ENCODE measurements at regions not wholly inside any gene's neighbourhood (a gene's known extent, or its start where the extent isn't known, plus 50 kb on each side); places are given as distances from the start of the nearest gene placed in this dataset.

DNA sequence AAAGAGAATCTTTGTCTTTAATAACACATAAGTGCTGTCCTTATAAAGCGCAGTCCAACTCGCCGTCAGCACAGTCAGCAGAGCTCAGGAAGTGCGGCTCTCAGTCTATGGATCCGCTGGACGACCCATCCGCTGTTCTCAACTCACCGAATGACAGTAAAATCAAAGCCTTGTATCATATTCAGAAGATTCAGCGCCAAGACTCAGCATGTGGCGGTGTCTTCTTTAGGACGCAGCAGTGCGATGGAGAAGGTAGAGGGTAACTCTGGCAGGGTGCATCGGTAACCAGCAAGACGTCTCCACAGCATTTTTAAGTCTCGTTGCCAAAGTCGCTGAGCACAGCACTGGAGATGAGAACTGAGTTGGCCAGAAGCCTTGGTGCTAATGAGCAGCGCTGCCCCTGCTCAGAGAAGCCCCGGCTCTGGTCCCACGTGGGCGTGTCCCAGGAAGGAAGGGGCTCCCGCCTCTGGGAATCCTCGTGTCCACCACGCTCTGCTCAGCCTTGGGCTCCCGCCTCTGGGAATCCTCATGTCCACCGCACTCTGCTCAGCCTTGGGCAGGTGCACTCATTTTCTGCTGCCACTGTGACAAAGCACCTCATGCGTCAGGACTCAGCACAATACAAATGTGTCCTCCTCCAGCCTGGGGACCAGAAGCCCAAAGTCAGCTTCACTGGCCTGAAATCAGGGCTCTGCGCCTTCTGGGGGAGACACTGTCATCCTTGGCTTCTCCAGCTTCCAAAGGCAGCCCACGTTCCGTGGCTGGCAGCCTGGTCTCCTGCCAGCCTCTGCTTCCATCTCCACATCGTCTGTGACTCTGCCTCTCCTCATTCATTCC is 238.0 kb upstream of the SALL3 start:
- DNase-seq (ENCODE audit: low spot score): no peak

DNA sequence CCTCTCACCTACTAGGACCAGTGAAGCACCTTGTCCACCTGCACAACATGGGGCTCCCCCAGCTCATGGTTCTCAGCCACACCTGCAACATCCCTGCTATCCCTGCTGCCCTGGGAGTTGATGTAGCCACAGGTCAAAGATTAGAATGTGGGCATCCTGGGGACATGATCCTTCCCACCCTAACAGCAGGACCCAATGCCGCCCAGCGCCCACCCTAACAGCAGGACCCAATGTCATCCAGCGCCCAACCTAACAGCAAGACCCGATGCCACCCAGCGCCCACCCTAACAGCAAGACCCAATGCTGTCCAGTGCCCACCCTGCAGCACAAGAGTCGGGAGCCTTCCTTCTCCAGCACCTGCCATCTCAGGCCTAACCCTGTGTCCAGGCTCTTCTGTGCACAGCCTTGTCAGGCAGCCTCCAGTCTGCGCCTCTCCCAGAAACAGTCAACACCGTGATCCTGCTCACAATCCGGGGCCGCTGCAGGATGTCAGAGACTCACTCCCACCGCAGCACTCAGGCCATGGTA is 237.3 kb upstream of the SALL3 start:
- no peak for DNase-seq (ENCODE audit: low spot score)

DNA sequence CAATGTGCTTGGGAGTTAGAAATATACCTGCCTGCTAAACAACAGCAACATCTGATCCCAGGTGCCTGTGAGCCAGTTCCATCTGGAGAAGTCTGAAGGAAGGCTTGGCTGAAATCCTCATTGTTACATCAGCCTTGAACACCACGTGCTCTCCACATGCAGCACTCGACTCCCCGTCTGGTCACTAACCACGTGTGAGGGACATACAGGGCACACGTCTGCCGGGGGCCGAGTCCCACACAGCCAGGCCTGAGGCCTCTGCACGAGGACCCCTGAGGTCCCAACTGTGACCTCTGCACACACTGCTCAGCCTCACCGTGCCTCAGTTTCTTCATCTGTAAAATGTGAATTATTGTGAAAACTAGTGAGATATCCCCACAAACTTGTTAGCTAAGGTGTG is 236.5 kb upstream of the SALL3 start:
- no peak for DNase-seq (ENCODE audit: low spot score)

DNA sequence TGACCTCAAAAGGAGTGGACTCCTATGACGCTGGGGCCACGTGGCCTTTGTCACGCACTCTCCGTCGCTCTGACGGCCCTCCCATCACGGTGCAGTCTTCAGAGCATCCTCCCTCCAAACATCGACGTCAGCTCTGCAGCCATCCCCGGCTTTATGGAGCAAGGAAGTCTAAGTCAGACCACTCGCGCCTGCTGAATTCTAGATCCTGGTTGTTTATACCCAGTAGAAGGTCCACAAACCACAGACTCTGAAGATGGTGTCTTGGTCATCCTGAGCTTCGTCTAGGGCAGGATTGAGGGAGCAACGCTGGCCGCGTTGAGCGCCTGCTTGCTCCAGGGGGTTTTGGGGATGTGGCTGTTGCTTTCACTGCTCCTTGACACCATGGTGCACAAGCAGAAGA is 228.0 kb upstream of the SALL3 start:
- no peak for DNase-seq (ENCODE audit: low spot score)

DNA sequence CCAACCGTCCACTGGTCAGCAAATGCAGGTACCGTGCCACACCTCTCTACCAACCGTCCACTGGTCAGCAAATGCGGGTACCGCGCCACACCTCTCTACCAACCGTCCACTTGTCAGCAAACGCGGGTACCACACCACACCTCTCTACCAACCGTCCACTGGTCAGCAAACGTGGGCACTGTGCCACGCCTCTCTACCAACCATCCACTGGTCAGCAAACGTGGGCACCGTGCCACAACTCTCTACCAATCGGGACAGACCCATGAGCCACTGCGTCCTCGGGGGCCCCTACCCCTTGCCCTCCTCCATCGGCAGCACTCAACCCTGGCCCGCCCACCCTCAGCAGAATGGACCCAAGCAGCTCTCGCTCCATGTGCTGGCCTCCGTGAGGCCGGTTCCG is 226.4 kb upstream of the SALL3 start:
- DNase-seq (ENCODE audit: low spot score): no peak

DNA sequence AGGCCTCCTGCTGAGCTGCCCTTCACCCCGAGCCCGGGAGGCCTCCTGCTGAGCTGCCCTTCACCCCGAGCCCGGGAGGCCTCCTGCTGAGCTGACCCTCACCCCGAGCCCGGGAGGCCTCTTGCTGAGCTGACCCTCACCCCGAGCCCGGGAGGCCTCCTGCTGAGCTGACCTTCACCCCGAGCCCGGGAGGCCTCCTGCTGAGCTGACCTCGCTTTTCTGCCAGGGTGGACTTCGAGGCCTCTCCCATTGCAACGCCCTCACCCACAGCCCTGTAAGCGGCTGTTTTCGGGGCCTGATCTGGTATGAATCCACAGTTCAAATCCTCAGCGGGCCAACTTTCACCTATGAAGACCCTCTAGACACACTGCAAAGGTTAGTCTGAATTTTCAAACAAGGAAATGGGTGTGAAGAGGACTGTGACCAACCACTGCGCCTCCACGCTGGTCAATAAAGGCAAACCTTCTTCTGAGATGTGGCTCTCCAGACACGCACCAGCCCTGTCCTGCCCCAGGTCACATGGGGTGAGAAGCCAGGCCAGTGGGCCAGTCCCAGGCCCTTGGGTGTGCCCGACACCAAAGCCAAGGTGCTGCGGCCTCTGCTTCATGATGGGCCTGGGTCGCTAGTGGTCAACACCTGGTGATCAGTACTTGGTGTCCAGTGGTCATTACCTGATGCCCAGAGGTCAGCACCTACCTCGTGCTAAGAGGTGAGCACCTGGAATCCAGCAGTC is 225.1 kb upstream of the SALL3 start:
- DNase-seq (ENCODE audit: low spot score): no peak

DNA sequence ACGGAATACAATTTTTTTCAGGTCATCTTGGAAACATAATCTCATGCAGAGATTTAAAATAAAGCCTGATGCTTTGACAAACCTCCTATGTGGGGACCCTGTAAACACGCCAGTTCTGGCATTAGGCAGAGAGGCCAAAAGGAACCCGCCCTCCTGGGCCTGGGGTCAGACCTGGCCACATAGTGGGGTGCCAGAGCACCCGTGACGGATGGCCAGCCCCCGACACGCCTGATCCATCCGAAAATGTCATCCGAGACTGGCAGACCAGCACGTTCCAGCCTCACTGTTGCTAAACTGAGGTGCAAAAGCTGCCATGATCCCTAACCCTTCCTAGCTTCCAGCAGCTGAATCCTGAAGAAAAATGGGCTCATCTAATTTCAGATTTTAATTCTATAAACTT is 222.6 kb upstream of the SALL3 start:
- no peak for DNase-seq (ENCODE audit: low spot score)

DNA sequence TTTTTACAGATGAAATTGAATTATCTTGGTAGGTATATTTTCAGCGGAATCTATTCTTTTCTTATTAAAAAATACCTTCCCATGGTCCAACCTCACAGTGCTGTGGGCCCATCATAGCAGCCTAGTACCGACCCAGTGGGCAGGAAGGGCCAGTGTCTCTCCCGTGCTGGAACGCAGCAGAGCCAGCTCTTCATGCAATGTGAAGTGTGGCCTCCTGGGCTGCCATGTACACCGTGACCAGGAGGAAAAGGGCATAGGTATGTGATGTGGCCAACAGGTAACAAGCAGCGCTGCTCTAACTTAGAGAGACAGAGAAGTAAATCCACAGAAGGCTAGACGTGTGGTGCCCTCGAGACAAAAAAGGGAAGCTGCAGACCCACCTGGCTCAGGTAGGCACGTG is 221.1 kb upstream of the SALL3 start:
- DNase-seq (ENCODE audit: low spot score): no peak

DNA sequence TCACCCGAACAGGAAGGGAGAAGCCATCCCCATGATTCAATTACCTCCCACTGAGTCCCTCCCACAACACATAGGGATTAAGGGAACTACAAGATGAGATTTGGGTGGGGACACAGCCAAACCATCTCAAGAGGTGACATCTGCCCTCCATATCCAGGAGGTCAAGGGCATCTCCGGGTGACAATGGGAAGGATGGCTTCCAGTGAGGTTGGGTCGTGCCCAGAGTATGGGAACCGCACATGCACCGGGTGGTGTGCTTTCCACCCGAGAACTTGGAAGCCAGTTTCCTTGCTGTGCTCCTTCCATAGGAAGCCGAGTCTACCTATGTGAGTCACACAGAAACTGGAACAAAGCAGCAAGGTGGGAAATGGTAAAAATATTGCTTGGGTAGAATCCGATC is 216.9 kb upstream of the SALL3 start:
- DNase-seq (ENCODE audit: low spot score): no peak

DNA sequence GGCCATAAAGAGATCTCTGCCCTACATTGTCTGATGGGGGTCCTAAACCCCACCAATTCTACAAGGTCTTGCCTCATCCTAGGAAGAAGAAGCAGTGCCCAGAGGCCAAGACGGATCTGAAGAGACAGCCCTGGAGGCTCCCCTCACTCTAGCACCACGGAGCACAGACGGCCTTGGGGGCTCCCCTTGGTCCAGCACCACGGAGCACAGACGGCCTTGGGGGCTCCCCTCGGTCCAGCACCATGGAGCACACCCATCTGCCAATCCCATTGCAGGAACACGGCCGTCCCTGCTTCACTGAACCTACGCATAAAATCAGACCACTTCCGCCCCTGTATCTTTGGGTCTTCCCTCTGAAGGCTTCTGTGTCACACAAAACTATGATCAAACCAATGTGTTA is 215.1 kb upstream of the SALL3 start:
- no peak for DNase-seq (ENCODE audit: low spot score)

DNA sequence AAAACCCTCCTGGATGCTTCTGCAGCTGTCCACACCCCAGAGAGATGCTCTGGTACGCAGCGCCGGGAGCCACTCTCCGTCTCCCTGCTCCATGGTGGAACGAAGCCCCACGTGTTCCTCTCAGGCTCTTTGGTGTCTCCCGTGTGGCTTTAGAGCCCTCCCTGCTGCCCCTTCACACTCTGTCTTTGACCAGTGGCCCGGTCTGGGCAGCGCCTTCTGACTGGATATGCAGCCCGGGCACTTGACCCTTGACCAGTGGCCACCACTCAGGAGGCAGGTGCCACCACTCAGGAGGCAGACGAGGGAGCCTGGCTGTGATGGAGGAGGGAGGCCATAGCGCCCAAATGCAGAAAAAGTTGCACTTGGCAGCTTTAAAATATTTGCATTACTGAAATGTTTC is 214.5 kb upstream of the SALL3 start:
- DNase-seq (ENCODE audit: low spot score): no peak

DNA sequence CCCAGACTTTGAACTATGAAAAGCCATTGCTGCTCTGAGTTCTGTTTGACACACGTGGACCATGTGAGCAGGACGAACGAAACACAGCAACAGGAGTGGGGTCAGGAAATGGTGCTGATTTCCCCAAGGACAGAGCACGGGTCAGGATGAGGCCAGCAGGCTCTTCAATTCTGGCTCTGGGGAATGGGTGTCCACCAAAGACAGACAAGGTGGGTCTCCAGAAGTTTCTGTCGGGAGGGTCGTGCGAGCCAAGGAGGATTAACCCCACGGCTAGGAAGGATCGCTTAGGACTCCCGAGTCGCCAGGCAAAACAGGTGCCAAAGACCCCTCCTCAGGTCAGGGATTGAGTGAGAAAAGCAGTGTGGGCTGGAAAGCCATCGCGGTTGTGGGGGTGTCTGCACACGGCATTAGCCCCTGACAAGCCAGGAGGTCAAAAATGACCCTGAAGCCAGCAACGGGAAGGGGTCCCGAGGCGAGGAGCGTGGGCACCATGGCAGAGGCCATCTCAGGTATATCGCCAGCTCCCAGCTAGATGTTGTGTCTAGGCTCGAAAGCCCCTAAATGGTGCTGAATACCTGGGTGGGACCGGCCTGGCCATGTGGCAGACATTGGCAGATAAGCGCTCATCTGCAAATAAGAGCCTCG is 213.9 kb upstream of the SALL3 start:
- DNase-seq (ENCODE audit: low spot score): no peak

DNA sequence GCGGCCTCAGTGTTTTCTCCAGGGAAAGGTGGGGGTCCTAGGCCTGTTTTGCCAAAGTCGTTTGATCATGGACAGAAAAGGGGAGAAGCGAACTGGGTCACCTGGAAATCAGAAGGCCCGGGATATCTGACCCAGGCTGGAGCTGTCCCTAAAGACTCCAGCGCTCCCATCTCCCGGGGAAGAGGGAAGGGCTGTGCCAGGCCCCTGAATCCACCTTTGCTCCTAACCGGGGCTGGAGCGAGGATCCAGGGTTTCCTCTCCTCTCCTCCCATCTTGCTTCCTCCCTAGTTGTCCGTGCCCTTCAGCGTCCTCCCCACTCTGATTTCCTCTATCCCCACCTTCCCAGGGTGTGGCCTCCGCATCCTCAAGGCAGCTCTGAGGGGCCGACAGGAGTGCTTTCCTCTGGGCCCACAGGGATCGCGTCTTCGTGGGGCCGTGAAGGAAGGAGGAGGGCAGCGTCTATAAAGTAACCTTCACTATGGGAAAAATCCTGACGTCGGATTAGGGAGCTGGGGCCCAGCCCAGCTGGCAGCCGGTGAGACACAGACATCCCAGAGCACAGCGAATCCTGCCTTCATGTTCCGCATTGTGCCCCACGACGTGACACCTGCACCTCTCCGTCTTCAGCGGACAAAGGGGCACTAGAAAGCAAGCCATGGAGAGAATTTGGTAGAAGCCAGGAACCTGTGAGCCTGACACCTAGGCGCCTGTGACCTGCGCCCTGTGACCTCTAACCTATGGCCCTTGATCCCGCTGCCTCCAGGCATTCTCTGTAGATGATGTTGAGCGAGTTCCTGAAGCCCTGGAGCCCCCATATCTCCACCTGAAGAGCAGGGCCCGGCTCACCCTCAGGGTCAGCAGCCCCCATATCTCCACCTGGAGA is 212.7 kb upstream of the SALL3 start:
- DNase-seq (ENCODE audit: low spot score): no peak

DNA sequence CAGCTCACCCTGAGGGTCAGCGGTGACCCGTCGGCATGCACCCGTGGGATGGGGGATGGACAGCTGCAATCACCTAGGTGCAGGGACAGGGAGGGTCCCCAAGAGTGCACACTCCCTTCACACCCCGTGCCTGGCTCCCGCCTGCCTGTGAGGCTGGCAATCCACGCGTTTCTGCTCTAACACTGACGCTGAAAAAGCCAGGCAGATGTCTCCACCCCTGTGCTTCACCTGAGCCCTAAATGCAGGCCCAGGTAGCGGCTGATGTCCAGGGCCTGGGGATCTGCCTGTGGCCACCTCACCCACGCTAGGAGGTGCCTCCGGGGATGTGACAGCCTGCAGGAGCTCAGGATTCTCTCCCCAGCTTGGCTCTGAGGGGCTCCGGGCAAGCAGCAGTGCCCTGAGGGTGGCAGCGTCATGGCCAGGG is 212.0 kb upstream of the SALL3 start:
- DNase-seq (ENCODE audit: low spot score): no peak

DNA sequence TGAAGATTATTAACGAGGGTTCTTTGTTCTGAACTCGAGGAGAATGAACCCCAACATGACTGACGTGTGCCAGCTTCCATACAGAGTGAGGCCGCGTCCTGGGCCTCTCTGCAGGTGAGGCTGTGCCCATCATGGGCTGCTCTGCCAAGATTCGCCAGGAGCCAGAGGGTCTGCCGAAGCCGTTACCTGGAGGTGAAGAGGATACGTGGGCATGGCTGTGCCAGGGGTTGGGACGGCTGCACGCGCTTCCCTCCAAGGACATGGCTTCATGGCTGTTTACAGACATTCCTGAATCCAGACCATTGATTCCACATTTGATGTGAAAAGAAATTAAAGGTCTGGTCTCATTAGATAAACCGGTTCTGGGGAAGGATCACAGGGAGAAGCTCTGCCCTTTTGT is 211.4 kb upstream of the SALL3 start:
- DNase-seq (ENCODE audit: low spot score): no peak

DNA sequence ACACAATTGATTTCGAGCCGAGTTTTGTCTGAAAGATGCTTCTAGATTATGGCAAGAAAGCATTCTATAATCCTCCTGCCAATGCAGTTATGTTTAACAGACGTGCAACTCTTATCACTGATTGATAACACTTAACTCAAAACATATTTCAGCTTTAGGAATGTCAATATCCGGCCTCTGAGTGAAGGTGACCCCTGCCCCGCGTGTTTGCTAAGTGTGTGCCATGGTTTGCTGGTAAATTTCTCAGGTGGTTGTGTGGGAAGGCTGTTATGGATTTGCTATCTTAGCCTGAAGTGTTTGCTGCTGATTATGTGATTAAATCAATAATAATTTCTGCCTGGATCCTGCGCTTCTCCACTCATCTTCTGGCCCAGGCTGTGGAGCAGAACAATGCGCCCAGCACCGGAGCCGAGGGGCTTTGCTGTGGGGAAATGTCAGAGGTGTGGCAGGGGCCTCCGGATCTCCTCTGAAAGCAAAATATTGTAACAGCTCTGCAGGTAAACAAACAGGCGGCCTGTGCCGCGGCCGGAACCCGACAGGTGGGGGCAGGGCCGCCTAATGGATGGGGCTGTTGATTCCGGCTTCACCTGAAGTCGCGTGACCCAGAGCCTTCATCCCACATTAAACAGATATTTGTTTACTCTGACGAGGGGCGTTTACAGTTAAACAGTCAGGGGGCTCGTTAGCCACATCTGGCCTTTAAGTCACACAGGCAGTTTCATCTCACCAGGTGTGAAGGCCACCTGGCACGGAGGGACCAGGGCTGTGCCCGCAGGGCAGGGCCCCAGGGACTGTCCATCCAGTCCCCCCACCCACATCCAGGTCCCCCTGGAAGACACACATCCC is 210.7 kb upstream of the SALL3 start:
- DNase-seq (ENCODE audit: low spot score): no peak

DNA sequence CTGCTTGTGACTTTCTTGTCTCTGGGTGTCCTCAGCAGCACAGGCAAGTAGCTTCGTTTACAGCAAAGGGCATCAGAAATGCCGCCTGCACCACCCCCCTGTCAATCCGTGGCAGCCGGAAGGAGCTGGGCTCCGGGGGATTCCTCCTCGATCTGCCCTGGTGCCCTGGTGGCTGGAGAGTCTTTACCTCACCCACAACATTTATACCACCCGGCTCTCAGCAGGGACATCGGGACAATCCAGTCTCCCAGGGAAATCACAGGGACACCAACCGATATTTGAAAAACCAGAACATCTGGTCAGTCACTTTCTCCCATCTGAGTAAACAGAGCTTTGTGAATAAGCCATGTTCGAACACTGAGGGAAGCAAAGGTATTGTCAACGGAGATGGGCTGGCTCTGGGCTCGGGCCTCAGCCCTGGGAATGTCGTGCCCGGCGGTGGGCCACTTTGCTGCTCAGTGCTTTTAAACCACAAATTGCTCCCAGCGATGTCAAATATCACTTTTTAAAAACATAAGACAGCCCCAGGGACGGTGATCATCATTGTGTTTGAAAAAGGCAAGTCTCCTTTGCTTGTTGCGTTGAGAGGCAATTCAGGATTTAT is 210.0 kb upstream of the SALL3 start:
- no peak for DNase-seq (ENCODE audit: low spot score)

DNA sequence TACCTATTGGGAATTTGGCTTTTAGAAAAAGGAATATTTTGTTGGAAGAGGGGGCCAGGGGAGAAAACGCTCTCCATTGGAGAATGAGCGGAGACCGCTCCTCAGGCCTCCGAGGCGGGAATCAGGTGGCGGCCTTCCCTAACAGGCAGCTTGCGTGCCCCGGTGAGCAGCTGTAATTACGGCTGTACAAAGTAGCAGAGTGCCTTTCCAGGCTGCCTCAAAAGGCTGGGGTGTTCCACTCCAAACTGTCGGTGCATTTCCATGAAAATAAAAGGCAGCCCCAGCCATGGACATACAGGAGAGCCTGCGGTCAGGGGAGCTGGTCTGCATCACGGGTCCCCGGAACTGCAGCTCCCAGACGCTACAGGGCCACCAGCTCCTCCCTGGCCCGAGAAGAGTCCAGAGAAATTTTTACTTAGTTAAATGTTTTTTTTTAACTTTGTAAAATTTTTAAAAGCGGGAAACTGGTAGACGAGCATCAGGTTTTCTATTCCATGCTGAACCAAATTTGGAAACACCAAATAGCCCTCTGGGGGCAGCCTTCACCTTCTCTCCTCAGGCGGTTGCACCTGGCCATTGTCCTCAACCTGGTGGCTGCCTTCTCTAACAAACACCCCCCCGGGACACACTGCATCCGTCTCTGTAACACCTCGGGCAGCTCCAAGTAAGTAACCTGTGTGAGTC is 209.3 kb upstream of the SALL3 start:
- no peak for DNase-seq (ENCODE audit: low spot score)

DNA sequence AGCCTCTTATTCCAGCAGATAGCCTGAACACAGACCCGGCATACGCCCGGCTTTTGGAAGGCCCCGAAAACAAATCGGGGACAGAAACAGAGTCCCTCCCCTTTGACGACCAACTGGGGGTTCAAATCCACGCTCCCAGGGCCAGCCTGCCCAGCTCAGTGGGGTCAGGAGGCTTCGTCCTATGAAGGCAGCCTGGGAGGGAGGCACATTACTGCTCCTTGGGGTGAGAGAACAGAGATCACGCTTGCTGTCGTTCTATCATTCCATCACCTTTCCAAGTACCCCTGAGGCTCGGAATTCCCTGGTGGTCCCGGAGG is 208.8 kb upstream of the SALL3 start:
- DNase-seq (ENCODE audit: low spot score): no peak

Data from globus pallidus (tissue), 1 donor.